Small intestine (tissue), 7 donors: ENCODE measurements at regions not wholly inside any gene's neighbourhood (a gene's known extent, or its start where the extent isn't known, plus 50 kb on each side); places are given as distances from the start of the nearest gene placed in this dataset.

Experiments used
- DNase-seq, 2 donors: peaks; one replicate each; pipeline versions ENCODE4 v3.0.0 to v3.0.0-alpha.2; 2013
- FAIRE-seq: peaks from 2 replicates; lab custom pipeline; 2012; peaks lifted over from hg19 to GRCh38; lab: Jason Lieb, UNC
- H3K27ac ChIP-seq, 3 donors: one replicate each; pipeline ENCODE4 v1.5.1; 2013; ENCODE audit warnings: low read length in 2 of 3, mild to moderate bottlenecking in 2 of 3, control low read depth in 1 of 3, inconsistent platforms in 1 of 3, low read depth in 1 of 3, moderate library complexity in 1 of 3
- H3K27me3 ChIP-seq, 3 donors: one replicate each; pipeline ENCODE4 v1.6.1; 2013; ENCODE audit warnings: low read length in 3 of 3, inconsistent platforms in 1 of 3; ENCODE audit not compliant: control insufficient read depth in 3 of 3, insufficient read depth in 3 of 3
- H3K36me3 ChIP-seq, 3 donors: one replicate each; pipeline ENCODE4 v1.6.1; 2013; ENCODE audit warnings: low read length in 3 of 3, inconsistent platforms in 1 of 3, low read depth in 1 of 3, mild to moderate bottlenecking in 1 of 3, moderate library complexity in 1 of 3; ENCODE audit not compliant: control insufficient read depth in 3 of 3, insufficient read depth in 2 of 3
- H3K4me1 ChIP-seq, 3 donors: one replicate each; pipeline ENCODE4 v1.6.1; 2013; ENCODE audit warnings: low read length in 2 of 3, inconsistent platforms in 1 of 3, low read depth in 1 of 3, mild to moderate bottlenecking in 1 of 3, moderate library complexity in 1 of 3; ENCODE audit not compliant: control insufficient read depth in 3 of 3, insufficient read depth in 2 of 3
- H3K4me3 ChIP-seq, 3 donors: one replicate each; pipeline ENCODE4 v1.5.1; 2013; ENCODE audit warnings: low read length in 3 of 3, control low read depth in 1 of 3, inconsistent platforms in 1 of 3, low read depth in 1 of 3, mild to moderate bottlenecking in 1 of 3, moderate library complexity in 1 of 3
- H3K9me3 ChIP-seq, 2 donors: one replicate each; pipeline ENCODE4 v1.6.1; 2013; ENCODE audit warnings: low read depth in 1 of 2, low read length in 1 of 2; ENCODE audit not compliant: control insufficient read depth in 2 of 2, insufficient read depth in 1 of 2
- WGBS, 3 donors: extraction: QIAGEN DNeasy Blood & Tissue Kit; methylation state at CpG; one replicate each; pipeline ENCODE4 v1.1.7; 2013; 5-methylcytosine and 5-hydroxymethylcytosine counted together
- donor health status: healthy with polysubstance abuse.
- donor health status: control.
- donor health status: control.
- donor health status: Bipolar disorder and iron deficiency.
- donor health status: healthy.

DNA sequence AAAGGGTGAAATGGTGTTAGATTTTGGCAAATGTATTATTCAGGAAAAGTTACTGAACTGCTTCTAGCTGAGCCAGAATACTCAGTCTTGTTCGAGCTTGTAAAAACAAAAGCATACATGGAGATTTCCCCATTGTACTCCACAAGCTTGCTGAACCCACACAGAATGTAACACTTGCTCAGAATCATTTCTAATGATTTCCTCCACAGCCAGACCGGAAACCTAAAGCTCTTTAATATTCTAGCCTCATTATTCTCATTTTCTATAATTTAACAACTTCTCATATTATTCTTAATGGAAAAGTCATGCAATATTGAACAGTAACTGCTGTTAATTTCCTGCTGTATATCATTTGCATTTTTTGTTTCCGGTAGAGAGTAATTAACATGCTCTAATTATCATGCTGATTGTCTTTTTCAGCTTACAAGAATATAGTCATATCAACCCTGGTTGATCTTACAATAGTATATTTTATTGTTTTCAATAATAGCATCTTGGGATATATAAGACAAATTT, 1387.5 kb upstream of the EYS start:
- H3K27me3 ChIP-seq: no peaks in the 10 kb centered on the region
- H3K36me3 ChIP-seq: no peaks in the 10 kb centered on the region
- FAIRE-seq (no peak), DNase-seq (no peak)
- 61 to 74% (median 70%) methylated on average over 3 of the region's 3 CpGs for WGBS, 3 donors
- H3K27ac ChIP-seq: no peak overlapping the region
- no peak overlapping the region for H3K4me3 ChIP-seq
- no peaks in the 10 kb centered on the region for H3K4me1 ChIP-seq
- peaks cover 0 to 2% of the 10 kb centered on the region in 2 donors for H3K9me3 ChIP-seq

DNA sequence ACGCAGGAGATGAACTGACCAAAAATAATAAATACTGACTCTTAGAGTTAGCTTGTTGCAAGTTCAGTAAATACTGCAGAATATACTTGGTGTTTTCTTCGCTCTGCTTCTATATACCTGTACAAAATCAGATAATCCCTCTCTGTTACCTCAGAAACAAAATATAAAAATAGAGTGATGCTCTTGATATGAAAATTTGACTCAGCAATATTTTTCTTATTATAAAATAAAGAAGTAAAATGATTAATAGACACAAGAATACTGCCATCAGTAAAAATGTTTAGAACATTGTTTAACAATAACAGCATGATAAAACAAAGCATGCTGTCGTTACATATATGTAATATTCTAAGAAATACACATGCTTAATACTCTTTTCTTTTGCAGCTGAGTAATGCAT, 1366.9 kb upstream of the EYS start:
- Histone ChIP-seq H3K4me1 (no peaks in the 10 kb centered on the region), H3K36me3 (no peaks in the 10 kb centered on the region), H3K9me3 (peaks cover 0 to 4% of the 10 kb centered on the region in 2 donors), H3K4me3 (no peak overlapping the region), H3K27ac (no peak overlapping the region), H3K27me3 (no peaks in the 10 kb centered on the region)
- FAIRE-seq: no peak
- DNase-seq: no peak
- WGBS, 3 donors: 55 to 59% (median 55%) methylated on average over 3 of the region's 3 CpGs

DNA sequence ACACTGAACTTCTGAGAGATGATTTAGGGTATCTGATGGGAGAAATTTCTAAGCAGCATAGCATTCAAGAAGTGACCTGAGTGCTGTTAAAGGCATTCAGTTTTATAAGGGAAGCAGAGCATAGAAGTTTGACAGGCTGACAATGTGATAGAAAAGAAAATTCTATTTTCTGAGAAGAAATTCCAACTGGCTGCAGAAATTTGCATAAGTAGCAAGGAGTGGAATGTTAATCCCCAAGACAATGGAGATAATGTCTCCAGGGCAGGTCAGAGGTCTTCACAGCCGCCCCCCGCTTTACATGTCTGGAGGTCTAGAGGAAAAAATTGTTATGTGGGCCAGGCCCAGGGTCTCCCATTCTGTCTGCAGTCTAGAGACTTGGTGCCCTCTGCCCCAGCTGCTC, 1361.8 kb upstream of the EYS start:
- FAIRE-seq (no peak), DNase-seq (no peak)
- H3K27me3 ChIP-seq: no peaks in the 10 kb centered on the region
- peaks cover 0 to 8% of the 10 kb centered on the region in 2 donors for H3K9me3 ChIP-seq
- no peak overlapping the region for H3K27ac ChIP-seq
- H3K36me3 ChIP-seq: no peaks in the 10 kb centered on the region
- H3K4me3 ChIP-seq: no peak overlapping the region
- no peaks in the 10 kb centered on the region for H3K4me1 ChIP-seq
- WGBS, 3 donors: 87 to 96% (median 96%) methylated on average over 2 of the region's 2 CpGs

DNA sequence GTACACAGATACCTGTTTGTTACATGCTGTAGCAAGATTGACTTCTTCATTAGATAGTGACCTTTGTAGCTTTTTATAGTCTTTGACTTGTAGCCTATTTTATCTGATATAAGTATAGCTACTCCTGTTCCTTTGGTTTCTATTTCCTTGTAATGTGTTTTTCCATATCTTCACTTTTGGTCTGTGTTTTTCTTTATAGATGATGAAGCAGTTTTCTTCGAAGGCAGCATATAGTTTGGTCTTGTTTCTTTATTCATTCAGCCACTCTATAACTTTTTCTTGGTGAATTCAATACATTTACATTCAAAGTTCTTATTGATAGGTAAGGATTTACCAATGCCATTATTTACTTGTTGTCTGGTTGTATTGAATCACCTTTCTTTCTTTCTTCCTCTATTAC, 1357.3 kb upstream of the EYS start:
- DNase-seq (no peak), FAIRE-seq (no peak)
- H3K27me3 ChIP-seq: no peaks in the 10 kb centered on the region
- H3K27ac ChIP-seq: no peak overlapping the region
- H3K4me3 ChIP-seq: no peak overlapping the region
- no peaks in the 10 kb centered on the region for H3K36me3 ChIP-seq
- H3K4me1 ChIP-seq: no peaks in the 10 kb centered on the region
- peaks cover 0 to 15% of the 10 kb centered on the region in 2 donors for H3K9me3 ChIP-seq
- 64 to 90% (median 68%) methylated on average over 1 of the region's 1 CpG for WGBS, 3 donors

DNA sequence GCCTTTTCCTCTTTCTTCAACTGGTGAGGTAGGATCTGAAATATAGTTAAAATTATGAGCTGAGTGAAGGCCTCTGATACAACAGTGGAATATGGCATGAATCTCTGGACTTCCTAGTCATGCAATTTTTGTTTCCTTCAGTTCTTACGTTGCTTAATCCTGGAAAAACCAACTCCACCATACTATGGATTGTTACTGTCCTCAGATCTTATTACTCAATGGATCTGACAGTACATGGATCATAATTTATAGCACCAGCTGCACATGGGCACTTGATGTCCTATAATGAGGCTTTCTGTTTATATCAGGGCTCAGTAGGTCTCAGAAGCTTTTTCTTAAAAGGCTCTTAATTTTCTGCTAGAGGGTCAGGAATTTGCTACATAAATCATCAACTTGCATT, 1341.0 kb upstream of the EYS start:
- FAIRE-seq (no peak), DNase-seq (no peak)
- no peaks in the 10 kb centered on the region for H3K9me3 ChIP-seq
- 14 to 38% (median 23%) methylated on average over 1 of the region's 1 CpG for WGBS, 3 donors
- H3K27me3 ChIP-seq: no peaks in the 10 kb centered on the region
- H3K27ac ChIP-seq: no peak overlapping the region
- no peaks in the 10 kb centered on the region for H3K4me1 ChIP-seq
- H3K36me3 ChIP-seq: no peaks in the 10 kb centered on the region
- H3K4me3 ChIP-seq: no peak overlapping the region

DNA sequence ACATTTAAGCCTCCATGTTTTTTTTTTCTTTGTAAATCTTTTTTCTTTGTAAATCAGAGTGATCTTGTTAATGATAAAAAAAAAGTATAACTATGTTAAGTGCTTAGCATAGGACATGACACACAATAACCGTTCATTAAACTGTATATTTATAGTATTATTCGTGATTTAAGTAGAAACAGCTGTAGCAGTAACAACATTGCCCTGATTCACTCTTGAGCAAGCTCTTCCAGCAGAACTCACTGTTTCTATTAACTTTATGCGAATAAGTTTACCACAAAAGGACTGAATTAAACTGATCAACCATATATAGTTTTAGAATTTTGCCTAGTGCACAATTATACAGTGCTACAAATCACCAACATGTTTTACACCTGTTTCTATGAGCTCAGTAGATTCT, 1338.0 kb upstream of the EYS start:
- Histone ChIP-seq H3K27me3 (no peaks in the 10 kb centered on the region), H3K27ac (no peak overlapping the region), H3K4me3 (no peak overlapping the region), H3K36me3 (no peaks in the 10 kb centered on the region), H3K4me1 (no peaks in the 10 kb centered on the region), H3K9me3 (no peaks in the 10 kb centered on the region)
- FAIRE-seq (no peak), DNase-seq (no peak)
- 57 to 67% (median 64%) methylated on average over 3 of the region's 3 CpGs for WGBS, 3 donors

DNA sequence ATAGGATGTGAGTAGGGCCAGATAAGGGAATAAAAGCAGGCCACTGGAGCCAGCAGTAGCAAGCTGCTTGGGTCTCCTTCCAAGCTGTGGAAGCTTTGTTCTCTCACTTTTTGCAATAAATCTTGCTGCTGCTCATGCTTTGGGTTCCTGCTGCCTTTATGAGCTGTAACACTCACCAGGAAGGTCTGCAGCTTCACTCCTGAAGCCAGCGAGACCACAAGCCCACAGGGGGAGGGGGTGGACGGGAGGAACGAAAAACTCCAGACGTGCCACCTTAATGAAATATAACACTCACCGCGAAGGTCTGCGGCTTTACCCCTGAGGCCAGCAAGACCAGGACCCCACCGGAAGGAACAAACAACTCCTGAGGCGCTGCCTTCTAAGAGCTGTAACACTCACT, 1324.4 kb upstream of the EYS start:
- Histone ChIP-seq H3K9me3 (peaks cover 0 to 6% of the 10 kb centered on the region in 2 donors), H3K4me1 (no peaks in the 10 kb centered on the region), H3K36me3 (no peaks in the 10 kb centered on the region), H3K27me3 (no peaks in the 10 kb centered on the region), H3K4me3 (no peak overlapping the region), H3K27ac (no peak overlapping the region)
- FAIRE-seq (no peak), DNase-seq (no peak)
- 73 to 94% (median 80%) methylated on average over 9 of the region's 9 CpGs for WGBS, 3 donors

DNA sequence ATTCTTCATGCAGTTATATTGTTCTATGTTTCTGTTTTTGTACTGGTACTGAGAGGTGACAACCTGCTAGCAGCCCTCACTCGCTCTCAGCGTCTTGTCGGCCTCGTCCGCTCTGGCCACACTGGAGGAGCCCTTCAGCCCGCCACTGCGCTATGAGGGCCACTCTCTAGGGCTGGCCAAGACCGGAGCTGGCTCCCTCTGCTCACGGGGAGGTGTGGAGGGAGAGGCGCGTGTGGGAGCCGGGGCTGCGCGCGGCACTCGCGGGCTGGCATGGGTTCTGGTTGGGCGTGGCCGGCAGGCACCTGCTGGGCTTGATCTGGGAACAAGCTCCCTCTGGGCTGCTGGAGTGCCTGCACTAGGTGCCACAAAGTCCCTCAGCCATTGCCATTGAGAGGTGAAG, 1323.8 kb upstream of the EYS start:
- H3K27me3 ChIP-seq: no peaks in the 10 kb centered on the region
- FAIRE-seq (no peak), DNase-seq (no peak)
- H3K27ac ChIP-seq: no peak overlapping the region
- no peak overlapping the region for H3K4me3 ChIP-seq
- no peaks in the 10 kb centered on the region for H3K36me3 ChIP-seq
- H3K4me1 ChIP-seq: no peaks in the 10 kb centered on the region
- WGBS, 3 donors: 94 to 95% (median 94%) methylated on average over 19 of the region's 19 CpGs
- H3K9me3 ChIP-seq: peaks cover 0 to 6% of the 10 kb centered on the region in 2 donors

DNA sequence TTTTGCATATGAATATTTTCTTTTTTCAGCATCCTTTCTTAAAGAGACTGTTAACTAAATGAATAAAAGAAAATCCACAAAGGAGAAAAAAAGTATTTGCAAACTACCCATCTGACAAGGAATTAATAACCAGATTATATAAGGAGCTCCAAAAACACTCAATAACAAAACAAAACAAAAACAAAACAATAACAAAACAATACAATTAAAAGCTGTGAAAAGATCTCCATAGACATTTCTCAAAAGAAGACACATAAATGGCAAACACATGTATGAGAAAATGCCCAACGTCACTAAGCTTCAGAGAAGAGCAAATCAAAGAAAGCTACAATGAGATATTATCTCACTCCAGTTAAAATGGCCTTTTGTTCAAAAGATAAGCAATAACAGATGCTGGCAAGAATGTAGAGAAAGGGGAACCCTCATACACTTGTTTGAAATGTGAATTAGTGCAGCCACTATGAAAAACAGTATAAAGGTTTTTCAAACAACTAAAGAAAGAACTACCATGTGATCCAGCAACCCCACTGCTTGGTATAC, 1310.0 kb upstream of the EYS start:
- no peaks in the 10 kb centered on the region for H3K4me1 ChIP-seq
- H3K27me3 ChIP-seq: no peaks in the 10 kb centered on the region
- H3K9me3 ChIP-seq: no peaks in the 10 kb centered on the region
- no peak for DNase-seq
- H3K4me3 ChIP-seq: no peak overlapping the region
- H3K36me3 ChIP-seq: no peaks in the 10 kb centered on the region
- FAIRE-seq: no peak
- H3K27ac ChIP-seq: no peak overlapping the region
- WGBS, 3 donors: 53 to 64% (median 54%) methylated on average over 1 of the region's 1 CpG
